NB4 (cell line): ENCODE measurements at regions not wholly inside any gene's neighbourhood (a gene's known extent, or its start where the extent isn't known, plus 50 kb on each side); places are given as distances from the start of the nearest gene placed in this dataset.

ENCODE experiments used
- MYC ChIP-seq: IDR thresholded peaks from 2 replicates; pipeline ENCODE4 v1.6.1; 2011; ENCODE audit warnings: low read depth, low read length
- TF ChIP-seq, protein P1 (sequence below): IDR thresholded peaks from one replicate; pipeline ENCODE4 v1.5.1; 2012; ENCODE audit warnings: low read depth, low read length

DNA sequence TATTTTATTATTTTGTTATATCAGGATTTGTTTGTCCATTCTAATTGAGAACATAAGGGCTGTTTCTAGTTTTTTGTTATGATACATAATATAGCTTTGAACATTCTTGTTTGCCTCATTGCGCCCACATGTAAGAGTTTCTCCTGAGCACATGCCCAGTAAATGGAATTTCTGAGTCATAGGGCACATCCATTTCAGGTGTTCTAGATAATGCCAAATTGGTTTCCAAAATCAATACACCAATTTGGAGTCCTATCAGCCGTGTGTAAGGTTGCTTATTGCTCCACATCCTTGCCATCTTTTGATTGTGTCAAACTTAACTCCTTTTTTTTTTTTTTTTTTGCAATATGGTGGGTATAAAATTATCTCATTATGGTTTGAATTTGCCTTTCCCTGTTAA is 97.9 kb upstream of the RESF1 start:
- no peak for TF ChIP-seq MYC
- TF ChIP-seq, protein P1, sequence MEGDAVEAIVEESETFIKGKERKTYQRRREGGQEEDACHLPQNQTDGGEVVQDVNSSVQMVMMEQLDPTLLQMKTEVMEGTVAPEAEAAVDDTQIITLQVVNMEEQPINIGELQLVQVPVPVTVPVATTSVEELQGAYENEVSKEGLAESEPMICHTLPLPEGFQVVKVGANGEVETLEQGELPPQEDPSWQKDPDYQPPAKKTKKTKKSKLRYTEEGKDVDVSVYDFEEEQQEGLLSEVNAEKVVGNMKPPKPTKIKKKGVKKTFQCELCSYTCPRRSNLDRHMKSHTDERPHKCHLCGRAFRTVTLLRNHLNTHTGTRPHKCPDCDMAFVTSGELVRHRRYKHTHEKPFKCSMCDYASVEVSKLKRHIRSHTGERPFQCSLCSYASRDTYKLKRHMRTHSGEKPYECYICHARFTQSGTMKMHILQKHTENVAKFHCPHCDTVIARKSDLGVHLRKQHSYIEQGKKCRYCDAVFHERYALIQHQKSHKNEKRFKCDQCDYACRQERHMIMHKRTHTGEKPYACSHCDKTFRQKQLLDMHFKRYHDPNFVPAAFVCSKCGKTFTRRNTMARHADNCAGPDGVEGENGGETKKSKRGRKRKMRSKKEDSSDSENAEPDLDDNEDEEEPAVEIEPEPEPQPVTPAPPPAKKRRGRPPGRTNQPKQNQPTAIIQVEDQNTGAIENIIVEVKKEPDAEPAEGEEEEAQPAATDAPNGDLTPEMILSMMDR = no peak
